WTC11 (cell line): ENCODE measurements at regions not wholly inside any gene's neighbourhood (a gene's known extent, or its start where the extent isn't known, plus 50 kb on each side); places are given as distances from the start of the nearest gene placed in this dataset.

Experiments used
- ATAC-seq: fragments of 200-7000 bp; cut with Tn5 transposase; 2 replicates; pipeline ENCODE4 v1.10.0; 2021; ENCODE audit warnings: mild to moderate bottlenecking, moderate library complexity
- CTCF ChIA-PET: fragments of 300-600 bp; sonication (Branson Sonifier 250); formaldehyde crosslinking; loops from one replicate; lab custom pipeline; 2021; ENCODE audit warnings: antibody characterized with exemption; lab: Charles Lee
- POLR2A ChIA-PET: fragments of 350-600 bp; sonication (Branson Sonifier 250); formaldehyde crosslinking; loops from one replicate; lab custom pipeline; 2021; ENCODE audit warnings: antibody characterized with exemption; lab: Charles Lee
- DNase-seq: peaks from one replicate; pipeline ENCODE4 v3.0.0; 2021; ENCODE audit warnings: low spot score
- H3K27ac Mint-ChIP-seq: 2 replicates; pipeline ENCODE4 v1.8.0; 2021; ENCODE audit warnings: mixed read lengths
- H3K27me3 Mint-ChIP-seq: 2 replicates; pipeline ENCODE4 v1.8.0; 2021; ENCODE audit warnings: low read depth, mild to moderate bottlenecking, moderate library complexity, mixed read lengths
- H3K36me3 Mint-ChIP-seq: 2 replicates; pipeline ENCODE4 v1.8.0; 2021; ENCODE audit warnings: mixed read lengths
- H3K4me1 Mint-ChIP-seq: 2 replicates; pipeline ENCODE4 v1.8.0; 2022; ENCODE audit warnings: mixed read lengths
- H3K4me3 Mint-ChIP-seq: 2 replicates; pipeline ENCODE4 v1.8.0; 2021; ENCODE audit warnings: mild to moderate bottlenecking, moderate library complexity, mixed read lengths
- H3K9me3 Mint-ChIP-seq: 2 replicates; pipeline ENCODE4 v1.8.0; 2021; ENCODE audit warnings: mixed read lengths
- ATF1 ChIP-seq: sonication (generic); formaldehyde crosslinking; IDR thresholded peaks from 2 replicates; pipeline ENCODE4 v1.8.1; 2023; ENCODE audit warnings: mild to moderate bottlenecking, moderate library complexity, missing genetic modification reagents
- CREM ChIP-seq: sonication (generic); formaldehyde crosslinking; IDR thresholded peaks from 2 replicates; pipeline ENCODE4 v1.8.1; 2022; ENCODE audit warnings: mild to moderate bottlenecking, missing genetic modification reagents, moderate library complexity
- CTCF ChIP-seq: fragments of 200-600 bp; IDR thresholded peaks from 2 replicates; pipeline ENCODE4 v1.8.0; 2022; ENCODE audit warnings: antibody characterized with exemption
- KAT7 ChIP-seq: sonication (generic); formaldehyde crosslinking; IDR thresholded peaks from 2 replicates; pipeline ENCODE4 v1.8.1; 2023; ENCODE audit warnings: missing genetic modification reagents, mild to moderate bottlenecking, borderline replicate concordance
- MAX ChIP-seq: sonication (generic); formaldehyde crosslinking; IDR thresholded peaks from 2 replicates; pipeline ENCODE4 v1.8.0; 2022; ENCODE audit warnings: mild to moderate bottlenecking, missing genetic modification reagents
- NFATC4 ChIP-seq: fragments of 250-450 bp; sonication (Bioruptor Pico); IDR thresholded peaks from 2 replicates; pipeline ENCODE4 v1.9.0; 2021; ENCODE audit warnings: mild to moderate bottlenecking
- NFYB ChIP-seq: sonication (generic); formaldehyde crosslinking; conservative IDR thresholded peaks from 2 replicates; pipeline ENCODE4 v1.8.0; 2022; ENCODE audit warnings: low read depth, missing genetic modification reagents
- SMAD3 ChIP-seq: sonication (generic); formaldehyde crosslinking; IDR thresholded peaks from 2 replicates; pipeline ENCODE4 v1.8.0; 2022; ENCODE audit warnings: missing genetic modification reagents, mild to moderate bottlenecking, borderline replicate concordance
- SOX15 ChIP-seq: fragments of 250-450 bp; sonication (Bioruptor Pico); IDR thresholded peaks from 2 replicates; pipeline ENCODE4 v1.9.0; 2021; ENCODE audit warnings: mild to moderate bottlenecking
- TEAD4 ChIP-seq: sonication (generic); formaldehyde crosslinking; IDR thresholded peaks from 2 replicates; pipeline ENCODE4 v1.8.0; 2022; ENCODE audit warnings: mild to moderate bottlenecking, missing genetic modification reagents
- ZBTB21 ChIP-seq: sonication (generic); formaldehyde crosslinking; IDR thresholded peaks from 2 replicates; pipeline ENCODE4 v1.8.1; 2023; ENCODE audit warnings: mild to moderate bottlenecking, missing genetic modification reagents, borderline replicate concordance
- ZNF317 ChIP-seq: sonication (generic); formaldehyde crosslinking; IDR thresholded peaks from 2 replicates; pipeline ENCODE4 v1.8.1; 2023; ENCODE audit warnings: low read depth, mild to moderate bottlenecking, moderate library complexity, missing genetic modification reagents, borderline replicate concordance
- ZNF396 ChIP-seq: fragments of 250-450 bp; sonication (Bioruptor Pico); IDR thresholded peaks from 2 replicates; pipeline ENCODE4 v1.8.0; 2021; ENCODE audit warnings: mild to moderate bottlenecking, moderate library complexity, borderline replicate concordance
- ZNF423 ChIP-seq: fragments of 250-450 bp; sonication (Bioruptor Pico); IDR thresholded peaks from 2 replicates; pipeline ENCODE4 v2.1.2; 2022; ENCODE audit warnings: mild to moderate bottlenecking, moderate library complexity
- TF ChIP-seq, protein P1 (sequence below): fragments of 250-450 bp; sonication (Bioruptor Pico); IDR thresholded peaks from 2 replicates; pipeline ENCODE4 v1.9.0; 2021; ENCODE audit warnings: mild to moderate bottlenecking
- TF ChIP-seq, protein P2 (sequence below): fragments of 250-450 bp; sonication (Bioruptor Pico); IDR thresholded peaks from 2 replicates; pipeline ENCODE4 v2.1.2; 2022; ENCODE audit warnings: mild to moderate bottlenecking, moderate library complexity
- TF ChIP-seq, protein P3 (sequence below): sonication (generic); formaldehyde crosslinking; IDR thresholded peaks from 2 replicates; pipeline ENCODE4 v1.8.1; 2022; ENCODE audit warnings: low read depth, mild to moderate bottlenecking, moderate library complexity, missing genetic modification reagents, borderline replicate concordance

GRCh38 chr5:4275232-4275631 lies 679.6 kb downstream of the IRX1 start:
- H3K4me3 Mint-ChIP-seq = no peak overlapping the region
- peaks cover 10% of the 10 kb centered on the region for H3K4me1 Mint-ChIP-seq
- no peak; the same call in 1 of the 2 replicates for ATAC-seq
- POLR2A ChIA-PET = no interaction called here
- CTCF ChIA-PET = interaction anchor here (1.2 kb wide), 1 partner anchor 21 kb away, joined by 4 read pairs; no protein-coding TSS in a partner anchor
- DNase-seq = peak; percentile 39
- no peaks in the 10 kb centered on the region; the same call in 1 of the 2 replicates for H3K27me3 Mint-ChIP-seq
- H3K36me3 Mint-ChIP-seq = peaks cover 20% of the 10 kb centered on the region
- peaks cover 30% of the 10 kb centered on the region for H3K9me3 Mint-ChIP-seq
- no peak overlapping the region for H3K27ac Mint-ChIP-seq
- TF ChIP-seq ZNF423 (CRISPR knock-in tag) (0 out of 2 replicates have a peak, but pooled peaks have one; percentile 57), KAT7 (CRISPR knock-in tag) (no peak)
- TF ChIP-seq, protein P1, sequence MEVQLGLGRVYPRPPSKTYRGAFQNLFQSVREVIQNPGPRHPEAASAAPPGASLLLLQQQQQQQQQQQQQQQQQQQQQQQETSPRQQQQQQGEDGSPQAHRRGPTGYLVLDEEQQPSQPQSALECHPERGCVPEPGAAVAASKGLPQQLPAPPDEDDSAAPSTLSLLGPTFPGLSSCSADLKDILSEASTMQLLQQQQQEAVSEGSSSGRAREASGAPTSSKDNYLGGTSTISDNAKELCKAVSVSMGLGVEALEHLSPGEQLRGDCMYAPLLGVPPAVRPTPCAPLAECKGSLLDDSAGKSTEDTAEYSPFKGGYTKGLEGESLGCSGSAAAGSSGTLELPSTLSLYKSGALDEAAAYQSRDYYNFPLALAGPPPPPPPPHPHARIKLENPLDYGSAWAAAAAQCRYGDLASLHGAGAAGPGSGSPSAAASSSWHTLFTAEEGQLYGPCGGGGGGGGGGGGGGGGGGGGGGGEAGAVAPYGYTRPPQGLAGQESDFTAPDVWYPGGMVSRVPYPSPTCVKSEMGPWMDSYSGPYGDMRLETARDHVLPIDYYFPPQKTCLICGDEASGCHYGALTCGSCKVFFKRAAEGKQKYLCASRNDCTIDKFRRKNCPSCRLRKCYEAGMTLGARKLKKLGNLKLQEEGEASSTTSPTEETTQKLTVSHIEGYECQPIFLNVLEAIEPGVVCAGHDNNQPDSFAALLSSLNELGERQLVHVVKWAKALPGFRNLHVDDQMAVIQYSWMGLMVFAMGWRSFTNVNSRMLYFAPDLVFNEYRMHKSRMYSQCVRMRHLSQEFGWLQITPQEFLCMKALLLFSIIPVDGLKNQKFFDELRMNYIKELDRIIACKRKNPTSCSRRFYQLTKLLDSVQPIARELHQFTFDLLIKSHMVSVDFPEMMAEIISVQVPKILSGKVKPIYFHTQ (CRISPR knock-in tag) = no peak

- Mint-ChIP-seq H3K36me3 (no peaks in the 10 kb centered on the region; the same call in 1 of the 2 replicates), H3K27ac (no peak overlapping the region)
Observed at GRCh38 chr5:4294878-4295277, 699.2 kb downstream of the IRX1 start.

DNA sequence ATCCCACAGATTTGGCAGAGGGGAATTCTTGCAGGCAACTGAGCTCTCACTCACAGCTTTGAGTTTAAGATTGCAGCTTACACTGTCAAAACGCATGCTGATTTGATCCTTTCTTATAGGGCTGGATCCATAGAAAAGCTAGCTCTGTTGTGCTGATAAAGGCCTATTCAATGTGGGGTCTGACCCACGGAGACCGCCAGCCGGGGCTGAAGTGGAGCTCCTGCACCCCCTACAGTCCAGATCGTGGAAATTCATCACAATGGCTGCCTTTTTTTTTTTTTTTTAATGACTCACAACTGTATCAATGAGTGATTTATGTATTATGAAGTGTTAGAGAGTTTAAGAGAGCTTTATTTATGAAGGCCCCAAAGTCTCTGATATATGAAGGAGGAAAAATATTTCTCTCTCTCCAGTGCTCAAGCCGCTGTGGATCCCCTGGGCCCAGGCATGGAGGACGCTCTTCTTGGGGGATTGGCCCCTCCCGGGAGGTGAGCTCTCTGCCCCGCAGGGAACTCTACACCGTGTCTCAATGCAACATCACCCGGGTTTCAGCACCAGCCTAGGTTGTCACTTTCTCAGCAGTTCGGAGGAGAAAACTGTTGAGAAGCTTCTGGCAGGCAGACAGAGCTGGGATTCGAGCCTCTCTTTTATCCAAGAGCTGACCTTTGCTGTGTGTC lies 700.2 kb downstream of the IRX1 start:
- CTCF ChIA-PET = interaction anchor here (0.6 to 2.8 kb wide), 60 partner anchors 10 to 1280 kb away, joined by 3 to 20 read pairs (median 4); no protein-coding TSS in a partner anchor
- Mint-ChIP-seq H3K27me3 (no peaks in the 10 kb centered on the region), H3K4me3 (peak overlapping the region; percentile 11; the same call in 1 of the 2 replicates), H3K27ac (no peak overlapping the region), H3K9me3 (peaks cover 5% of the 10 kb centered on the region; the same call in 1 of the 2 replicates), H3K4me1 (peaks cover 14% of the 10 kb centered on the region), H3K36me3 (no peaks in the 10 kb centered on the region; the same call in 1 of the 2 replicates)
- TF ChIP-seq, protein P2, sequence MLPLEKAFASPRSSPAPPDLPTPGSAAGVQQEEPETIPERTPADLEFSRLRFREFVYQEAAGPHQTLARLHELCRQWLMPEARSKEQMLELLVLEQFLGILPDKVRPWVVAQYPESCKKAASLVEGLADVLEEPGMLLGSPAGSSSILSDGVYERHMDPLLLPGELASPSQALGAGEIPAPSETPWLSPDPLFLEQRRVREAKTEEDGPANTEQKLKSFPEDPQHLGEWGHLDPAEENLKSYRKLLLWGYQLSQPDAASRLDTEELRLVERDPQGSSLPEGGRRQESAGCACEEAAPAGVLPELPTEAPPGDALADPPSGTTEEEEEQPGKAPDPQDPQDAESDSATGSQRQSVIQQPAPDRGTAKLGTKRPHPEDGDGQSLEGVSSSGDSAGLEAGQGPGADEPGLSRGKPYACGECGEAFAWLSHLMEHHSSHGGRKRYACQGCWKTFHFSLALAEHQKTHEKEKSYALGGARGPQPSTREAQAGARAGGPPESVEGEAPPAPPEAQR (CRISPR knock-in tag) = no peak
- peak; percentile 60 for TF ChIP-seq CTCF
- DNase-seq = peak; percentile 59
- POLR2A ChIA-PET = interaction anchor here (0.6 to 0.7 kb wide), 3 partner anchors 104 to 587 kb away, joined by 4 to 6 read pairs (median 4); no protein-coding TSS in a partner anchor
- ATAC-seq = peak; percentile 94

More at GRCh38 chr5:4294878-4295277, 699.2 kb downstream of the IRX1 start:
- CTCF ChIA-PET = interaction anchor here (0.6 to 2.8 kb wide), 14 partner anchors 9 to 702 kb away, joined by 3 to 20 read pairs (median 7); no protein-coding TSS in a partner anchor
- TF ChIP-seq ZNF317 (CRISPR knock-in tag) = no peak
- TF ChIP-seq NFYB (CRISPR knock-in tag) = no peak
- no peak for TF ChIP-seq TEAD4 (CRISPR knock-in tag)
- TF ChIP-seq CREM (CRISPR knock-in tag) = no peak
- TF ChIP-seq SOX15 (CRISPR knock-in tag) = no peak
- no peak for TF ChIP-seq ZBTB21 (CRISPR knock-in tag)
- TF ChIP-seq, protein P3, sequence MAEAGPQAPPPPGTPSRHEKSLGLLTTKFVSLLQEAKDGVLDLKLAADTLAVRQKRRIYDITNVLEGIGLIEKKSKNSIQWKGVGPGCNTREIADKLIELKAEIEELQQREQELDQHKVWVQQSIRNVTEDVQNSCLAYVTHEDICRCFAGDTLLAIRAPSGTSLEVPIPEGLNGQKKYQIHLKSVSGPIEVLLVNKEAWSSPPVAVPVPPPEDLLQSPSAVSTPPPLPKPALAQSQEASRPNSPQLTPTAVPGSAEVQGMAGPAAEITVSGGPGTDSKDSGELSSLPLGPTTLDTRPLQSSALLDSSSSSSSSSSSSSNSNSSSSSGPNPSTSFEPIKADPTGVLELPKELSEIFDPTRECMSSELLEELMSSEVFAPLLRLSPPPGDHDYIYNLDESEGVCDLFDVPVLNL (CRISPR knock-in tag) = no peak
- TF ChIP-seq MAX (CRISPR knock-in tag) = no peak
- TF ChIP-seq CTCF = no peak
- TF ChIP-seq ATF1 = no peak
- TF ChIP-seq NFATC4 (CRISPR knock-in tag) = no peak
- TF ChIP-seq SMAD3 = no peak
- no peak for TF ChIP-seq ZNF396 (CRISPR knock-in tag)
- TF ChIP-seq, all 79 proteins: peak for 0
- ATAC-seq (no peak), DNase-seq (no peak)
- peaks cover 5% of the 10 kb centered on the region; the same call in 1 of the 2 replicates for H3K9me3 Mint-ChIP-seq
- H3K4me3 Mint-ChIP-seq = no peak overlapping the region
- peaks cover 14% of the 10 kb centered on the region for H3K4me1 Mint-ChIP-seq
- no peaks in the 10 kb centered on the region for H3K27me3 Mint-ChIP-seq
- POLR2A ChIA-PET = no interaction called here
